Left renal cortex interstitium (tissue), 4 donors: ENCODE measurements at regions not wholly inside any gene's neighbourhood (a gene's known extent, or its start where the extent isn't known, plus 50 kb on each side); places are given as distances from the start of the nearest gene placed in this dataset.

Source experiments
- DNase-seq, 4 donors: peaks; one replicate each; pipeline ENCODE4 v3.0.0-alpha.2; 2013; ENCODE audit warnings: low read depth in 4 of 4, low spot score in 2 of 4, missing footprints in 1 of 4

GRCh38 chr15:70185251-70185711 is 87.6 kb upstream of the TLE3 start:
- DNase-seq: no peak

GRCh38 chr15:70182858-70183695 is 85.4 kb upstream of the TLE3 start:
- DNase-seq: no peak

GRCh38 chr15:70181626-70182255 is 84.0 kb upstream of the TLE3 start:
- DNase-seq: no peak

DNA sequence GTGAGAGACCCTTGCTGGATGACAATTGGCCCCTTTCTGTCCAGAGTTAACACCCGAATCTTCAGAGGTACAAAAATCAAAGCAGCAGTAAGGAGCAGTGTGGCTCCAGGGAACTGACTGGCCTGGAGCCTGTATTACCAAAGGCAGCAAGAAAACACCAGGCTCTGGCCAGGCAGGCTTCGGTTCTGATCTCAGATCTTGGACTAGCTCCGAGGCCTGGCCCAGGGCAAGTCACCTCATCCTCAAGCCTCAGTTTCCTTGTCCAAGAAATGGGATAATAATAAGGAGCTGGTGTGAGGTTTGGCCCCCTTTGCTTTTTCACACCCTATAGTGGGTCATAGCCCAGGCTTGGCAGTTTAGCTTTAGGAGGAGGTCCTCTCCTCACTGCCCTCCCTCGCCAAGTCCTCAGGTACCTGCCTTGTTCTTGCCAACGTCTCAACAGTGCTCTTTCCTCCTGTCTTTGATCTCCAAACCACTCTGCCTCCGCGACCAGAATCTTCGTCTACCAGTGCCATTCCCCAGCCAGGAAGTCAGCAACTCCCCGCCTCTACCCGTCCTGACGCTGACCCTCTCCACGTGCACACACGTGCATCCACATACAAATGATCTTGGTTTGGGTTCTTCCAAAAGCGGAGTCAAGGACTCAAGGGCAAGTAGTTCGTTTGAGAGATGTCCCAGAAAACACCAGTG is 82.6 kb upstream of the TLE3 start:
- DNase-seq: no peak

GRCh38 chr15:70179309-70179892 is 81.7 kb upstream of the TLE3 start:
- no peak for DNase-seq

DNA sequence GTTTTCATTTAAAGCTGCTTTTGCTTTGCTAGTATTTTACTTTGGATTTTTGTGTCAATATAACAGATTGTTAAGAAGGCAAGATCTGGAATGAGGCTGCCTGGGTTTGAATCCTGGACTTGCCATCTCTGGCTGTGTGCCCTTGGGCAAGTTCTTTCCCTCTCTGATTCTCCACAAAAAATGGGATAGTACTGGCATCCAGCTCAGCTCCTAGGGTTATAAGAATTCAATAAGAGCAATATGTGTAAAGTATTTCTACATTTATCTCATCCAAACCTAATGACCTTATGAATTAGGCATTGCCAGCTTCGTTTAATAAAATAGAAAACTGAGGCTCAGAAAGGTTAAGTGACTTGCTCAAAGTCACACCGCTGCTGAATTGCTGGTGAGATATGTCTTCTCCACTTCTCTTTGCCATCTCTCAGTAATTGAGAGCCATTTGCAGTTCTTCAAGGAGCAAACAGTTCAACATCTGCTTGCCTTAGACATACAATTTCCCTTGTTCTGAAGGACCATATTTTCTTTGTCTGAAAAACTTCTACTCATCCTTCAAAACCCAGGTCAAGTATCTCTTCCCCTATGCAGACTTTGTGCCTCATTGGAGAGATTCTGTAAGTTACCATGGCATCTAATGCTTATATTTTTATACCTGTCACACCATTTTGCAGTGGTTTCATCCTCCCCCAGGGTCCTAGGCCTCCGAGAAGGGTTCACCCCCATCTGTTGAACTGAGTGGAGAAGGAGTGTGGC is 80.8 kb upstream of the TLE3 start:
- no peak for DNase-seq

DNA sequence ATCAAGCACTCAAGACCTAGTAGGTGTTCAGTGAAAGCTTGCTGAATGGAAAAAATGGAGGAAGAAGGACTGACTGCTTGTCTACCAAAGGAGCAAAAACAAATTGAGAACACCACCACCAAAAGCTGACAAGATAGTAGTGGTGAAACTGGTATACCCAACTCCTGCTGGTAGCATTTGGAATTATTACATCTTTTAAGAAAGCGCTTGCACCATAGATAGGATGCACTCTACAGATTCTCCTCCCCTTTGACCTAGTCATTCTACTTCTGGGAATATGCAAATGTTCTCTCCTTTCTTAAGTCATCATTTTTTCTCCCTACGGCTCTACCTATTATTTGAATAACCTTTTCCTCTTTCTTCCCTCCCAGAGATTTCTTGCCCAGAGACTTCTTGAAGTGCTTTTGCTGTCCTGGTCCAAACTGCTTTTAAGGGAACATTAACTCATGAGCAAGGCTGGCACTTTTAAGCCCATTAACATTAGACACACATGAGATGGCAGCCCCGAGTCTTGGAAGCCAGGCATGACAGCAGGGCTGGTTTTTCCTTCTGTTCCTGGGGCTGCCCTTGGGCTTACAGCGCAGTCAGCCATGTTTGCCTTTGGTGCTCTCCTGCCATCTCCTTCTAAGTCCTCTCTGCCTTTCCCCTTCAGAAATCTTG is 75.0 kb upstream of the TLE3 start:
- no peak for DNase-seq

- no peak for DNase-seq
These were observed 74.4 kb upstream of the TLE3 start for GRCh38 chr15:70172124-70172523.

GRCh38 chr15:70171256-70171886 is 73.7 kb upstream of the TLE3 start:
- no peak for DNase-seq

DNA sequence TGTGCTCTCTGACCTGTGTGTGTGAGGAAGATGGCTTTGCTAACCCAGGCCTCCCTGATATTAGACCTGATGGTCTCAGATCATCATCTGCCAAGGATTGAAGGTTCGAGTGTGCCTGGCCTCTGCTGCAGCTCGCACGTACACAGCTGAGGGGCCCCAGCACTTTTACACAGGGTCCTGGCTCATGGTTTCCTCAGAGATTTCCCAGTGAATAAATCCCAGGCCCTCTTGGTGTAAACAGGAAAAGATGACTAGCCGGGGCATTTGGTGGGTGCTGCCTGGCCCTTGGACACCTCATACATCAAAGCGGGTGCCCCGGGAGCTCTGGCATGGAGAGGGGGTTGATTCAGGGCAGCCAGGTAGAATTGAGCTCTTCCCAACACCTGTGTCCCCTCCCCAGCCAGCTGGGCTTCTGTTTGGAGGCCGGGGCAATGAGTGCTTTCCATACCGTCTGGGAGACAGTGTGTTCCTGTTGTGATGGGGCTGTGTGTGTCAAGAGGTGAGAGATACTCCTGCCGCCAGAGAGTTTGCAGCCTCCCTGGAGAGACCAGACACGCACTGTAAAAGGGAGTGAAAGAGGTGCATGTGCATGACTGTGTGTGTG is 72.5 kb upstream of the TLE3 start:
- no peak for DNase-seq

DNA sequence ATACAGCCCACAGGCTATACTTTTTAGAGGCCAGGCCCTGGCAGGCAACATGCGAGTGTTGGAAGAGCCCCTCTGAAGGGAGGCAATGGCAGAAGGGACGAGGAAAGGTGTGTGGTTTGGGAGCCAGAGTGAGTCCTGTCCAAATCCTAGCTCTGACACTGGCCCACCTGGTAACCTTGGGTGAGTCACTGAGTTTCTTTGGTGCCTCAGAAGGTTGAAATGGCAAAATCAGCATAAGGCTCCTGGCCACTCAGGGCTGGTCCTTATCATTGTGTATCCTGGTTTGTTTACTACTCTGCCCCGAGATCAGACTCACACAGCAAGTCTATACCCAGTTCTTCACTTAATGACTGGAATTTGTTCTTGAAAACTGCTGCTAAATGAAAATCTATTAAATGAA is 71.4 kb upstream of the TLE3 start:
- no peak for DNase-seq

GRCh38 chr15:70167155-70167554 is 69.4 kb upstream of the TLE3 start:
- DNase-seq: no peak

GRCh38 chr15:70166506-70167087 is 68.9 kb upstream of the TLE3 start:
- DNase-seq: no peak

GRCh38 chr15:70165716-70166284 is 68.1 kb upstream of the TLE3 start:
- no peak for DNase-seq

DNA sequence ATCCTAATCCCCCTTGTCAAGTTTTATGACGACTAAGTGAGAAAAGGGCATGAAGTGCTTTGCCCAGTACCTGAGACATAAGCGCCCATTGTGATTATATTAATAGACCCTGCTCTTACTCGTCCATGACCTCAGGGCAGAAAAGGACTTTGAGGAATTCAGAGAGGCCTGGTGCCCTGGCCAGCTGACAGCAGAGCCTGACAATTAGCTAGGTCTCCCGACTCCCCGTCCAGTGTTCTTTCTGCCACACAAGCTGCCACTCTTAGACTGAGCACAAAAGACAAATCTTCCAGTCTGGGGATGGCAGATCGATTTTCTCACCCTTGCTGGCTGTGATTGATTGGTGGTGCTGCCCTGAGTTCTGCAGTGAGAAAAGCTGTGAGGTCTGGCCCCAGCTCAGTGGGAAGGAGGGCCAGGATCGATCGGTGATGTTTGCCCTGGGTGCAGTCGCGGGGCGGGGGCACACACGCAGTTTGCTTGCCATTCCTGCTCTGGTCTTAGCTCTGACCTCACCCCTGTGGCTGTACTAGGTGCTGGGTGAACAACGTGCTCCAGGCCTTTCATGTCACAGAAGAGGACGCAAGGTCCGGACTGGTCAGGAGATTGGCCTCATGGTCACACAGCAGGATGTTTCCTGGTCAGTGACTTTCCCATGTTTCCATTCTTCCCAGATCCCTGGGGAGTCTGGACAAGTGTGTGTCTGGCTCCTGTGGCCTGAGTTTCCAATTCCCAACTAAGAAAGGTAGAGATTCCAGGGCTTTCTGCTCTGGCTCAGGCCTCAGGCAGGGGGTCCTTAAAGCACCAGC is 67.4 kb upstream of the TLE3 start:
- no peak for DNase-seq

- no peak for DNase-seq
These were observed 66.6 kb upstream of the TLE3 start for GRCh38 chr15:70164156-70164900.
